GM12864 (cell line): ENCODE measurements at regions not wholly inside any gene's neighbourhood (a gene's known extent, or its start where the extent isn't known, plus 50 kb on each side); places are given as distances from the start of the nearest gene placed in this dataset.

Experiments
- DNase-seq: peaks from one replicate; pipeline ENCODE4 v3.0.0-alpha.2; 2011; ENCODE audit warnings: low read depth
- H3K4me3 ChIP-seq: 2 replicates; pipeline ENCODE4 v1.5.1; 2011; ENCODE audit warnings: mild to moderate bottlenecking, low read depth, low read length, control low read depth
- TF ChIP-seq, protein P1 (sequence below): IDR thresholded peaks from 2 replicates; pipeline ENCODE4 v1.5.1; 2011; ENCODE audit warnings: low read depth, mild to moderate bottlenecking, moderate library complexity, low read length, control low read depth, inconsistent platforms; ENCODE audit errors: missing control alignments

DNA sequence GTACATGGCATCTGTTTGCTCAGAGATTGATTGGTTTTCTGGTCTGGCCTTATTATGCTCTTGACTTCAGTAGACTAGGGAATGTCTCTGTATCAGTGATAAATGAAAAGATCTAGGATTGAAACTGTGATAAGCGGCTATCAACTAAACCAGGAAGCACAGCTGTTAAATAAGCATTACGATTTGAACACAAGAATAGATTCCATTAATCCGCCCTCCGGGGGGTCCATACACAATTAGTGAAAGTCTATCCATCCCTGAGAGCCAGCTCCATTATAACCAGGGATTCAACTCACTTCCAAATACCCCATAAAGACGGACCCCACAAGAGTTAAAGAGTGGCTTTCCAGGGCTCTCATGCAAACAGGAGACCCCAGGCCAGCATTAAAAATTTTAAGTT lies 279.0 kb downstream of the GRIN2B start:
- DNase-seq, result no peak

DNA sequence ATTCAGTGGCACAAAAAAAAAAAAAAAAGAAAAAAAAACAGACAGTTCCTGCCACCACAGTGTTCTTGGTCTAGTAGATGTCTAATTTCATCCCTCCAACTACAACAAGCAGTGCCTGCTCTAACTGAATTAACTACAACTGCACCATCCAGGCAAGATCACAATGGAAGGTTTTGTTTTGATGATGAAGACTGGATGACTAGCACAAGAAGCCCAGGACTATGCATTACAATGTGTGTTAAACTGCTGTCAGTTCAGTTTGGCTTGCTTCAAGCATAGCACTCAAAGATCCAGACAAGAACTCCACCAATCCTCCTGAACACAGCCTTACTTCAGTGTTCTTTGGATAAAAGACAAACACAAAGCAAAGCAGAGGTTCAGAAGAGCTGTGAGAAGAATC lies 279.9 kb downstream of the GRIN2B start:
- TF ChIP-seq, protein P1, sequence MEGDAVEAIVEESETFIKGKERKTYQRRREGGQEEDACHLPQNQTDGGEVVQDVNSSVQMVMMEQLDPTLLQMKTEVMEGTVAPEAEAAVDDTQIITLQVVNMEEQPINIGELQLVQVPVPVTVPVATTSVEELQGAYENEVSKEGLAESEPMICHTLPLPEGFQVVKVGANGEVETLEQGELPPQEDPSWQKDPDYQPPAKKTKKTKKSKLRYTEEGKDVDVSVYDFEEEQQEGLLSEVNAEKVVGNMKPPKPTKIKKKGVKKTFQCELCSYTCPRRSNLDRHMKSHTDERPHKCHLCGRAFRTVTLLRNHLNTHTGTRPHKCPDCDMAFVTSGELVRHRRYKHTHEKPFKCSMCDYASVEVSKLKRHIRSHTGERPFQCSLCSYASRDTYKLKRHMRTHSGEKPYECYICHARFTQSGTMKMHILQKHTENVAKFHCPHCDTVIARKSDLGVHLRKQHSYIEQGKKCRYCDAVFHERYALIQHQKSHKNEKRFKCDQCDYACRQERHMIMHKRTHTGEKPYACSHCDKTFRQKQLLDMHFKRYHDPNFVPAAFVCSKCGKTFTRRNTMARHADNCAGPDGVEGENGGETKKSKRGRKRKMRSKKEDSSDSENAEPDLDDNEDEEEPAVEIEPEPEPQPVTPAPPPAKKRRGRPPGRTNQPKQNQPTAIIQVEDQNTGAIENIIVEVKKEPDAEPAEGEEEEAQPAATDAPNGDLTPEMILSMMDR, result no peak
- H3K4me3 ChIP-seq, result no peak overlapping the region
- no peak for DNase-seq

More for the DNA sequence above, 279.0 kb downstream of the GRIN2B start:
- TF ChIP-seq, protein P1, result no peak
- H3K4me3 ChIP-seq, result no peak overlapping the region

DNA sequence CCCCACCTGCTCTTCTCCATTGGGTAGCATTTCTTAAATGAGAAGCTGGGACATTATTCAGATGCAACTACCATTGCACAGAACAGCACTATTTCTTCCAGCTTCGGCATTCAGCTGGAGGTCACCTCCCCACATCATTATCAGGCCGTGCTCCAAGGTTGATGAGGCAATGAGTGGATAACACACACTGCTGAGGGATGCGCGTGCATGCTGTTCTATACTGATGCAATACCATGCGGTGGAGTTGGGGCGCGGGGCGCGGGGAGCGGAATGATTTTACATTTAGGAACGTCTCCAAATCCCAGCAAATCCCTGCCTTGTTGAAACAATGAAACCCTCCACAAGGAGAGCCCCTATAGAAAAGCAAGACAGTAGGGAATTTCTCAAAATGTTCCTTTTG lies 283.4 kb downstream of the GRIN2B start:
- no peak for DNase-seq
- H3K4me3 ChIP-seq, result no peak overlapping the region
- TF ChIP-seq, protein P1, result no peak

DNA sequence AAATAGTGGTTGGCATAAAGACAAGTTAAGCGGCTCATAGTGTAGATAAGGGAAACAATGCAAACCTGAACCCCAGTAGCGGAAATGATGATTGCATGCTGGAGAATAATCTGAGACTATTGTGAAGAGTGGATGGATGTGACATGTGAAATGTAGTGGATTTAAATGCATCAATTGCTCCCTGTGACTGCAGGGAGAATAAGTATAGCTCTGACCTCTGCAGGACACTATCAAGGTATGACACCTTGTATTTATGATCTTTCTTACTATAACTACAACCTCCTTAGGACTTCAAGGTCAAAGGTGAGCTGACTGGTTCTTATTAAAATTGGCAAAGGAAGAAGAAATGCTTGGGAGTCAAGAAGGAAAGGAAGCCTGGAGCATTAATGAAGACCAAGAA lies 285.6 kb downstream of the GRIN2B start:
- TF ChIP-seq, protein P1, result no peak
- H3K4me3 ChIP-seq, result no peak overlapping the region
- DNase-seq, result no peak

DNA sequence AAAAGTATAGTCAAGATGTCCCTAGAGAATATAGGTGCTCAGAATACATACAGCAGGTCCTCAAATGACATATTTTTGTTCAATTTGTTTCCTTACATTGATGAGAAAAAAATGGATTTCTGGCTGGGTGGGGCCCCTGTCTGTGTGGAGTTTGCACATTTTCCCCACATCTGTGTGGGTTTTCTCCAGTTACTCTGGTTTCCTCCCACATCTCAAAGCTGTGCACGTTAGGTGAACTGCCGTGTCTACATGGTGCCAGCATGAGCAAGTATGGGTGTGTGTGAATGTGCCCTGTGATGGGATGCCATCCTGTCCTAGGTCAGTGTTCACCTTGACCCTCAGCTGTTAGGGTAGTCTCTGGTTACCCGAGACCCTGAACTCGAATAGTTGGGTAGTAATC lies 289.1 kb downstream of the GRIN2B start:
- no peak overlapping the region for H3K4me3 ChIP-seq
- no peak for DNase-seq
- TF ChIP-seq, protein P1, result no peak

DNA sequence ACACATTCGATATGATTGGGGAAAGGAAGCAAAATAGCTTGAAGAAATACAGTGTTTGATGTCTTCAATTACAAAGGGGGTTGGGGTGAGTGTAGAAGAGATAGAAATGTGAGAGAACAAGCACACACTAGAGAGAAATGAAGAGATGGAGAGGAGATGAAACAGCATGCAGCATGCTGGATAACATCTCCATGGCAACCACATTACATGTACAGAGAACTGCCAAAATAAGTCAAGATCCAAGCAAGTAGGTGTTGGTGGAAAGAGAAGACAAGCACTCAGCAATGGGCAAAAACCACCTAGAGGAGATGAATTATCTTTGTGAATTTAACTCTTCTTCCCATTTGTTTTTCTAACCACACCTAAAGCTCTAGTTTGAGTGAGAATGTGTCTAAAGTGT lies 289.8 kb downstream of the GRIN2B start:
- TF ChIP-seq, protein P1, result no peak
- DNase-seq, result no peak
- H3K4me3 ChIP-seq, result no peak overlapping the region

DNA sequence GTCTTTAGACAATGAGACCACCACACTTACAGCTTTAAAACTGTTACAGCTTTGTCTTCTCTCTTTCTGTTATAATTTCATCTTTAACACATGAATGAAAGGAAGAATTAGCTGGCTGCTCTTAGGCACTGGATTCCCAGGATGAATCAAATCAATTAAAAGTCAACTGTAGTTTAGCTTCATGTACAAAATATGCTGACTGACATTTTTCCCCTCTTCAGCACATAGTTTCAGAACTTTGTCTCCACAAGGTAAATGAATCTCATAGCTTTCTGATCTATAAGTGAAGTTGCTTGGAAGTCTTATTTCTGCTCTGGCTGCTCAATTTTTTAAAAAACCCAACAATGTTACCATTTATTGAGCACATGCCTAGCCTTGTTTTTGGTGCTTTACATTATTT lies 293.8 kb downstream of the GRIN2B start:
- H3K4me3 ChIP-seq, result no peak overlapping the region
- no peak for DNase-seq
- TF ChIP-seq, protein P1, result no peak
